ENCODE measurements at regions not wholly inside any gene's neighbourhood (a gene's known extent, or its start where the extent isn't known, plus 50 kb on each side); places are given as distances from the start of the nearest gene placed in this dataset.

GRCh38 chr12:82225871-82226270 is 132.3 kb downstream of the CCDC59 start:
- TF ChIP-seq MAX (IDR thresholded peaks at IDR 0.05) (no peak), RXRA (IDR thresholded peaks at IDR 0.05) (no peak), CTCF (IDR thresholded peaks at IDR 0.05; ENCODE audit: low read depth, low read length, missing input control) (no peak), HNF4G (IDR thresholded peaks at IDR 0.05) (no peak), RAD21 (IDR thresholded peaks at IDR 0.05) (no peak)
